ENCODE measurements at regions not wholly inside any gene's neighbourhood (a gene's known extent, or its start where the extent isn't known, plus 50 kb on each side); places are given as distances from the start of the nearest gene placed in this dataset.

DNA sequence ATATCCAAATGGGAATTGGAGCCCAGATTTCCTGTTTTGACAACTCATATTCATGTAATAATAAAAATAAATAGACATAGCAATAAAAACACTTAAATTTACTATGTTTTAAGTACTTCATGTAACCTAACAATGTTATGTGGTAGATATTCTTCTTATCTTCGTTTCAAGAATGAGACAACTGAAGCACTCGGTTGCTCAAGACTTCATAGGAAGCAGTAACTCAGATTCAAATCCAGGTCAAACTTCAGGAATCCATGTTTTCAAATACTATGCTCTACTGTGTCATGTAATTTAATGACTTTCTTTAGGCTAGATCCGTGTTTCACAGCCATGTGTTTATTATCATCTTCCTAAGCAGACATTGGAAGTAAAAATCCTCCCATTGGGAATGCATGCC is 492.2 kb downstream of the CNTN3 start:
- no peaks in the 10 kb centered on the region for H4K20me1 ChIP-seq (ENCODE audit: insufficient read depth, low read depth, low read length)
- no peak overlapping the region for H3K4me3 ChIP-seq (ENCODE audit: low read length)
- 0 out of 2 replicates have a peak, but pooled peaks cover 3% of the 10 kb centered on the region for H3K9me2 ChIP-seq (replicated peaks; ENCODE audit: insufficient read depth, low read length)
- no peaks in the 10 kb centered on the region for H3K9me3 ChIP-seq (ENCODE audit: low read length)
- no peak overlapping the region for H3K9ac ChIP-seq (ENCODE audit: low read length)
- H3K4me2 ChIP-seq (ENCODE audit: low read depth, low read length, poor library complexity, severe bottlenecking): no peak overlapping the region
- no peak for DNase-seq
- H3K27ac ChIP-seq (ENCODE audit: low read length): no peak overlapping the region
- H3K27me3 ChIP-seq (ENCODE audit: low read length): no peaks in the 10 kb centered on the region
- no peak overlapping the region for H2AFZ ChIP-seq (ENCODE audit: low read length)
- H3K79me2 ChIP-seq (ENCODE audit: low read length): no peaks in the 10 kb centered on the region
- H3K36me3 ChIP-seq (ENCODE audit: insufficient read depth, low read length): no peaks in the 10 kb centered on the region
- H3K4me1 ChIP-seq (ENCODE audit: low read length): no peaks in the 10 kb centered on the region

DNA sequence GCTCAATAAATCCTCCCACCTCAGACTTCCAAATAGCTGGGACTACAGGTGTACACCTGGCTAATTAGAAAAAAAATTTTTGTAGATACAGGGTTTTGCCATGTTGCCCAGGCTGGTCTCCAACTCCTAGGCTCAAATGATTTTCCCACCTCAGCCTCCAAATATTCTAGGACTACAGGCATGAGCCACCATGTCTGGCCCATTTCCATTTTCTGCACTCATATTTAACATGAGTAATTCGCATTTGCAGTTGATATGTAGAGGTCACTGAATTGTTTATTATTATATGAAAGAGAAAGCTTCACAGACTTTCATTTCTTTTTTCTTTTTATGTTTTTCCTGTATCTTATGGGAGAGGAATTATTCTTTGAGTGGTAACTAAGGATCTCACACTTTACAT is 492.7 kb downstream of the CNTN3 start:
- Histone ChIP-seq H3K9me3 (ENCODE audit: low read length) (no peaks in the 10 kb centered on the region), H3K27me3 (ENCODE audit: low read length) (0 out of 2 replicates have a peak, but pooled peaks cover 3% of the 10 kb centered on the region), H3K4me1 (ENCODE audit: low read length) (no peaks in the 10 kb centered on the region), H3K4me3 (ENCODE audit: low read length) (no peak overlapping the region), H4K20me1 (ENCODE audit: insufficient read depth, low read depth, low read length) (no peaks in the 10 kb centered on the region), H3K9ac (ENCODE audit: low read length) (no peak overlapping the region), H3K36me3 (ENCODE audit: insufficient read depth, low read length) (no peaks in the 10 kb centered on the region), H3K79me2 (ENCODE audit: low read length) (no peaks in the 10 kb centered on the region), H2AFZ (ENCODE audit: low read length) (no peak overlapping the region), H3K4me2 (ENCODE audit: low read depth, low read length, poor library complexity, severe bottlenecking) (no peak overlapping the region), H3K9me2 (replicated peaks; ENCODE audit: insufficient read depth, low read length) (0 out of 2 replicates have a peak, but pooled peaks cover 3% of the 10 kb centered on the region), H3K27ac (ENCODE audit: low read length) (no peak overlapping the region)
- no peak for DNase-seq

- DNase-seq: no peak
- 0 out of 2 replicates have a peak, but pooled peaks cover 3% of the 10 kb centered on the region for H3K27me3 ChIP-seq (ENCODE audit: low read length)
- no peaks in the 10 kb centered on the region for H3K79me2 ChIP-seq (ENCODE audit: low read length)
- H3K4me3 ChIP-seq (ENCODE audit: low read length): no peak overlapping the region
- no peaks in the 10 kb centered on the region for H3K9me3 ChIP-seq (ENCODE audit: low read length)
- H2AFZ ChIP-seq (ENCODE audit: low read length): no peak overlapping the region
- H3K4me1 ChIP-seq (ENCODE audit: low read length): no peaks in the 10 kb centered on the region
- no peak overlapping the region for H3K9ac ChIP-seq (ENCODE audit: low read length)
- no peak overlapping the region for H3K27ac ChIP-seq (ENCODE audit: low read length)
- H4K20me1 ChIP-seq (ENCODE audit: insufficient read depth, low read depth, low read length): no peaks in the 10 kb centered on the region
- 0 out of 2 replicates have a peak, but pooled peaks cover 7% of the 10 kb centered on the region for H3K9me2 ChIP-seq (replicated peaks; ENCODE audit: insufficient read depth, low read length)
- H3K36me3 ChIP-seq (ENCODE audit: insufficient read depth, low read length): no peaks in the 10 kb centered on the region
- H3K4me2 ChIP-seq (ENCODE audit: low read depth, low read length, poor library complexity, severe bottlenecking): no peak overlapping the region
Measured at GRCh38 chr3:74119221-74119620, 494.5 kb upstream of the PDZRN3 start.

GRCh38 chr3:74115906-74116305 is 491.2 kb upstream of the PDZRN3 start:
- 0 out of 2 replicates have a peak, but pooled peaks cover 3% of the 10 kb centered on the region for H3K27me3 ChIP-seq (ENCODE audit: low read length)
- no peak overlapping the region for H2AFZ ChIP-seq (ENCODE audit: low read length)
- DNase-seq: no peak
- H3K79me2 ChIP-seq (ENCODE audit: low read length): no peaks in the 10 kb centered on the region
- no peak overlapping the region for H3K4me3 ChIP-seq (ENCODE audit: low read length)
- H3K27ac ChIP-seq (ENCODE audit: low read length): no peak overlapping the region
- H3K36me3 ChIP-seq (ENCODE audit: insufficient read depth, low read length): no peaks in the 10 kb centered on the region
- no peaks in the 10 kb centered on the region for H3K9me3 ChIP-seq (ENCODE audit: low read length)
- H3K9me2 ChIP-seq (replicated peaks; ENCODE audit: insufficient read depth, low read length): 0 out of 2 replicates have a peak, but pooled peaks cover 4% of the 10 kb centered on the region
- no peak overlapping the region for H3K9ac ChIP-seq (ENCODE audit: low read length)
- no peak overlapping the region for H3K4me2 ChIP-seq (ENCODE audit: low read depth, low read length, poor library complexity, severe bottlenecking)
- no peaks in the 10 kb centered on the region for H4K20me1 ChIP-seq (ENCODE audit: insufficient read depth, low read depth, low read length)
- H3K4me1 ChIP-seq (ENCODE audit: low read length): no peaks in the 10 kb centered on the region

GRCh38 chr3:74107451-74107850 is 482.7 kb upstream of the PDZRN3 start:
- Histone ChIP-seq H3K9me3 (ENCODE audit: low read length) (no peaks in the 10 kb centered on the region), H3K79me2 (ENCODE audit: low read length) (no peaks in the 10 kb centered on the region), H3K27ac (ENCODE audit: low read length) (no peak overlapping the region), H2AFZ (ENCODE audit: low read length) (no peak overlapping the region), H3K27me3 (ENCODE audit: low read length) (no peaks in the 10 kb centered on the region), H3K9me2 (replicated peaks; ENCODE audit: insufficient read depth, low read length) (no peaks in the 10 kb centered on the region), H3K4me2 (ENCODE audit: low read depth, low read length, poor library complexity, severe bottlenecking) (no peak overlapping the region), H3K4me1 (ENCODE audit: low read length) (no peaks in the 10 kb centered on the region), H3K9ac (ENCODE audit: low read length) (no peak overlapping the region), H3K36me3 (ENCODE audit: insufficient read depth, low read length) (no peaks in the 10 kb centered on the region), H3K4me3 (ENCODE audit: low read length) (no peak overlapping the region), H4K20me1 (ENCODE audit: insufficient read depth, low read depth, low read length) (no peaks in the 10 kb centered on the region)
- no peak for DNase-seq

- H2AFZ ChIP-seq (ENCODE audit: low read length): no peak overlapping the region
- no peaks in the 10 kb centered on the region for H3K27me3 ChIP-seq (ENCODE audit: low read length)
- DNase-seq: no peak
- H3K79me2 ChIP-seq (ENCODE audit: low read length): no peaks in the 10 kb centered on the region
- no peak overlapping the region for H3K27ac ChIP-seq (ENCODE audit: low read length)
- H3K9ac ChIP-seq (ENCODE audit: low read length): no peak overlapping the region
- no peak overlapping the region for H3K4me3 ChIP-seq (ENCODE audit: low read length)
- H3K36me3 ChIP-seq (ENCODE audit: insufficient read depth, low read length): no peaks in the 10 kb centered on the region
- H4K20me1 ChIP-seq (ENCODE audit: insufficient read depth, low read depth, low read length): no peaks in the 10 kb centered on the region
- H3K9me3 ChIP-seq (ENCODE audit: low read length): no peaks in the 10 kb centered on the region
- no peak overlapping the region for H3K4me2 ChIP-seq (ENCODE audit: low read depth, low read length, poor library complexity, severe bottlenecking)
- H3K4me1 ChIP-seq (ENCODE audit: low read length): no peaks in the 10 kb centered on the region
- no peaks in the 10 kb centered on the region for H3K9me2 ChIP-seq (replicated peaks; ENCODE audit: insufficient read depth, low read length)
Measured at GRCh38 chr3:74106925-74107324, 482.2 kb upstream of the PDZRN3 start.

GRCh38 chr3:74091204-74091603 is 466.5 kb upstream of the PDZRN3 start:
- H3K9ac ChIP-seq (ENCODE audit: low read length): no peak overlapping the region
- H3K36me3 ChIP-seq (ENCODE audit: insufficient read depth, low read length): no peaks in the 10 kb centered on the region
- no peaks in the 10 kb centered on the region for H4K20me1 ChIP-seq (ENCODE audit: insufficient read depth, low read depth, low read length)
- H3K4me2 ChIP-seq (ENCODE audit: low read depth, low read length, poor library complexity, severe bottlenecking): no peak overlapping the region
- no peaks in the 10 kb centered on the region for H3K27me3 ChIP-seq (ENCODE audit: low read length)
- H2AFZ ChIP-seq (ENCODE audit: low read length): no peak overlapping the region
- DNase-seq: no peak
- no peak overlapping the region for H3K27ac ChIP-seq (ENCODE audit: low read length)
- no peak overlapping the region for H3K4me3 ChIP-seq (ENCODE audit: low read length)
- H3K9me2 ChIP-seq (replicated peaks; ENCODE audit: insufficient read depth, low read length): no peaks in the 10 kb centered on the region
- no peaks in the 10 kb centered on the region for H3K79me2 ChIP-seq (ENCODE audit: low read length)
- H3K4me1 ChIP-seq (ENCODE audit: low read length): no peaks in the 10 kb centered on the region
- no peaks in the 10 kb centered on the region for H3K9me3 ChIP-seq (ENCODE audit: low read length)

DNA sequence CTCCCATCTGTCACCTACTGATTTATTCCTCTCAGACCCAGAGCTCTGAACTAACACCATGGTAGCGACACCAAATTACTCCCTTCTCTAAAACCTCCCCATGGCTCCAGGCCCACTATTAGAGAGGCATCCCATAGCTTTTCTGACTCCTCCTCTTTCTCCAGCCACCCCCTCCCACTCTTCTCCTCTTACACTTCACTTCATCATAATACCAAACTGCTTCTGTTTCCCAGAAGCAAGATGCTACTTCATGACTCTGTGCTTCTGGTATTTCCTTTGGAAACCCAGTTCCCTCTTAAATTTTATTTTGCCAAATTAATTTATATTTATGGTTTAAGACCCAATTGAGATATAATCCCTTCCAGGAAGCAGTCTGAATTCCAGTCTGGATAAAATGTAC is 465.1 kb upstream of the PDZRN3 start:
- no peak overlapping the region for H3K4me2 ChIP-seq (ENCODE audit: low read depth, low read length, poor library complexity, severe bottlenecking)
- H3K27ac ChIP-seq (ENCODE audit: low read length): no peak overlapping the region
- H4K20me1 ChIP-seq (ENCODE audit: insufficient read depth, low read depth, low read length): no peaks in the 10 kb centered on the region
- no peaks in the 10 kb centered on the region for H3K27me3 ChIP-seq (ENCODE audit: low read length)
- no peak overlapping the region for H2AFZ ChIP-seq (ENCODE audit: low read length)
- no peak overlapping the region for H3K4me3 ChIP-seq (ENCODE audit: low read length)
- no peaks in the 10 kb centered on the region for H3K36me3 ChIP-seq (ENCODE audit: insufficient read depth, low read length)
- no peaks in the 10 kb centered on the region for H3K9me2 ChIP-seq (replicated peaks; ENCODE audit: insufficient read depth, low read length)
- H3K79me2 ChIP-seq (ENCODE audit: low read length): no peaks in the 10 kb centered on the region
- DNase-seq: no peak
- H3K4me1 ChIP-seq (ENCODE audit: low read length): no peaks in the 10 kb centered on the region
- no peaks in the 10 kb centered on the region for H3K9me3 ChIP-seq (ENCODE audit: low read length)
- no peak overlapping the region for H3K9ac ChIP-seq (ENCODE audit: low read length)

GRCh38 chr3:74080056-74080461 is 455.3 kb upstream of the PDZRN3 start:
- Histone ChIP-seq H4K20me1 (ENCODE audit: insufficient read depth, low read depth, low read length) (no peaks in the 10 kb centered on the region), H3K79me2 (ENCODE audit: low read length) (no peaks in the 10 kb centered on the region), H3K4me2 (ENCODE audit: low read depth, low read length, poor library complexity, severe bottlenecking) (no peak overlapping the region), H3K4me3 (ENCODE audit: low read length) (no peak overlapping the region), H3K9me3 (ENCODE audit: low read length) (no peaks in the 10 kb centered on the region), H3K27ac (ENCODE audit: low read length) (no peak overlapping the region), H2AFZ (ENCODE audit: low read length) (no peak overlapping the region), H3K36me3 (ENCODE audit: insufficient read depth, low read length) (no peaks in the 10 kb centered on the region), H3K9ac (ENCODE audit: low read length) (no peak overlapping the region), H3K9me2 (replicated peaks; ENCODE audit: insufficient read depth, low read length) (no peaks in the 10 kb centered on the region), H3K4me1 (ENCODE audit: low read length) (no peaks in the 10 kb centered on the region), H3K27me3 (ENCODE audit: low read length) (no peaks in the 10 kb centered on the region)
- no peak for DNase-seq
